Stimulated activated CD8-positive, alpha-beta memory T cell treated with anti-CD3 and anti-CD28 coated beads, Interleukin-12 subunit alpha, Interleukin-12 subunit beta, amount 100 ng/mL, for 24 hours (primary cell): ENCODE measurements at regions not wholly inside any gene's neighbourhood (a gene's known extent, or its start where the extent isn't known, plus 50 kb on each side); places are given as distances from the start of the nearest gene placed in this dataset.
"Not testable (repeated sequence)": the region's sequence is repeated elsewhere in the genome, so short reads cannot be mapped to it uniquely, and the experiment has no call there.

Source experiments
- DNase-seq: peaks from one replicate; pipeline ENCODE4 v3.0.0-alpha.2; 2020; ENCODE audit errors: extremely low read depth

- no peak for DNase-seq
These were observed 67.2 kb upstream of the ZNF527 start for GRCh38 chr19:37303591-37304171.

DNA sequence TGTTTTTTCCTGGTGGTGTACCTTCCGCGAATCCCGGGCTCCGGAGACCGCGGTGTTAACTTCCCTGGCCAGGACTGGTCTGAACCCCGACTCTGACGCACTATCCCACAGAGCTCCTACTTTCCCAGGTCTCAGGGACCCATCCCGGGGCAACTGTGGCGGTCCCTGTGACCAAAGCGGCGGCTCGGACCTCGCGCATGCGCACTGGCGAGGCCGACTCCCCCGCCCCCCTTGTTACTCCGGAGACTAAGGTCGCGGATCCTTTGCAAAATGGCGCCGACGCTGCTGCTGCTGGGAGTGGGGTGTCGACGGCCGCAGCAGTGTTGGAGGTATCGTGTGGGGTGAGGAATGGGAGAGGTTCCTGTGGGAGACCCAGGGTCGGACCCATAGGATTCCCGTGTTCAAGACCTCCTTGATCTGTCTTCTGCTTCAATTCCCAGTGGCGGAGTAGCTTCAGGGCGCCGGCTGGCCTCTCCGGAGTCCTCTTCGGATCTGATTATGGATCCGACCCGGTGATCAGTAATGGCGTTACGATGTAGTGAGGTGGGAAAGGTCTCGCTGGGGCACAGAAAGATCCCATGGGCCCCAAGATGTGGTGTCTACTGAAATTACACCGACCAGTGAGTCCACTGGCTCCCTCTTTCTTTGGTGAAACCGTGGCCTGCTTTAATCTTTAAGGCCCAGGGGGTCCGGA lies 66.6 kb upstream of the ZNF527 start:
- DNase-seq: no peak

DNA sequence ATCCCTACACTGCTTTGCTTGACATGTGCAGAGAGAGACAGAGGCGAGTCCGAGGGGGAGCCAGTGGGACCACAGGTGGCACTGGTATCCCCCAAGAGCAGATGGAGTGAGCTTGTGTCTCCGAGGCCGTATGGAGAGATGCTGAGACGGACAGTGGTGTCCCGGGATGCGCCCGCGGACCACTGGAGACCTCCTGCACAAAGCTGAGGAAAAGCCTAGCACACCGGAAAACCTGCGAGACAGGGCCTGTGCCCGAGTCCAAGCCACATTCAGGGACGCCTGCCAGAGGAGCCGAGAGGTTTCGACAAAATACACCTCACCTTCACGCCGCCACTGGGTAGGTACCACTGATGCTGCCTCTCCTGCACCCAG lies 66.0 kb upstream of the ZNF527 start:
- no peak for DNase-seq

GRCh38 chr19:37306383-37306963 lies 64.4 kb upstream of the ZNF527 start:
- no peak for DNase-seq

GRCh38 chr19:37309834-37310575 lies 60.9 kb upstream of the ZNF527 start:
- DNase-seq: no peak

DNA sequence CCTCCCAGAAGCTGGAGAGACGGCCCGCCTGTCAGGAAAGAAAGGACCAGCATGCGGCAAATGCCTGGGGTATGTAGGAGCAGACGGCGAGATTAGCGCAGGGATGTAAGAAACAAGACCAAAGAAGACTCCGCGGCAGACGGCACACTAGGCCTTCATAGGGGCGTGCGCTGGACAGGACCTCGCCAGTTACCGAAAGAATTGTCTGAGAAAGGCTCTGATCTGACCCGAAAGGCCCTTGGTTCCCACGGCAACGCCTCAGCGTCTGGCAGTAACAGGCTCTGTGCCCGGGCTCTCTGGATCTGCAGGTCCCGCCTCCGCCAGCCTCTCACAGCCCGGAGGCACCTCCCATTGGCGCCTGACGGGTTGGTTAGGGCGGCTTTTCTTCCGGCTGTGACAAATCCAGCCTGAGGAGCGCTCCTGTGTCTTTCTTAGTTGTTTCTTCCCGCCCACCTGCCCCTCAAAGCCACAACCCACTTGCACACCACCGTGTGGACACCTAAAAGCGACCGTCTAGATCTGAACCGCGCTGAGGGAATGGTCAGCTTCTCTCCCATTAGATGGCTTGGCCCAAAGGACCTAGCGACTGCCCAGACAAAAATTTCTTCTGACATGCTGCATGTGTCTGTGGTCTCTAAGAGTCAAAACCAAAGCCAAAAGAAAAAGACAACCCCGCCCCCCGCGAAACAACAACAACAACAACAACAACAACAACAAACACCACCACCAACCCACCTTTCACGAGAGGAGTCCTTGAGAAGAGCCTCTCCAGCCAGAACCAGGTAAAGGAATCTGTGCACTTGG lies 58.2 kb upstream of the ZNF527 start:
- not testable (repeated sequence) for DNase-seq

DNA sequence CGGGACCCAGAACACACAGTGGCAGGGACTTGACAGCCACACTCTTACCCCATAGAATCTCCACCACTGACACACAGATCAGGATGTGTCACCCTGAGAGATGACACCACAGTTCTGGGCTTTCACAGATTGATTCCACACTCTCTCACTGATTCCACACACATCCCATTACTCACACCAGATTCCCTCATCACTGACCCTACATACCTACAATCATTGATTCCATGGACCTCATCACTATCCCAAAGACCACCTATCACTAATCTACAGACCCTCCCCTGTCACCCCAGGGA lies 57.6 kb upstream of the ZNF527 start:
- no peak for DNase-seq

- DNase-seq: peak; percentile 79
These were observed 53.3 kb upstream of the ZNF527 start for GRCh38 chr19:37317403-37318209.

DNA sequence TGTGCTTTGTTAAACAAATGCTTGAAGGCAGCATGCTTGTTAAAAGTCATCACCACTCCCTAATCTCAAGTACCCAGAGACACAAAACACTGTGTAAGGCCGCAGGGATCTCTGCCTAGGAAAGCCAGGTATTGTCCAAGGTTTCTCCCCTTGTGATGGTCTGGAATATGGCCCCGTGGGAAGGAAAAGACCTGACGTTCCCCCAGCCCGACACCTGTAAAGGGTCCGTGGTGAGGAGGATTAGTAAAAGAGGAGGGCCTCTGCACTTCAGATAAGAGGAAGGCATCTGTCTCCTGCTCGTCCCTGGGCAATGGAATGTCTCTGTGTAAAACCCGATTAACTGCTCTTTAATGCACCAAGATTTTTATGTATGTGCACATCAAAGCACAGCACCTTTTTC lies 49.9 kb upstream of the ZNF527 start:
- not testable (repeated sequence) for DNase-seq
